Motor neuron (in vitro differentiated cells): ENCODE measurements at regions not wholly inside any gene's neighbourhood (a gene's known extent, or its start where the extent isn't known, plus 50 kb on each side); places are given as distances from the start of the nearest gene placed in this dataset.
"Not testable (repeated sequence)": the region's sequence is repeated elsewhere in the genome, so short reads cannot be mapped to it uniquely, and the experiment has no call there.

Experiments
- ATAC-seq, 8 experiments: fragments of 200-7000 bp; cut with Tn5 transposase; replicated peaks in 6 of 8; 2 replicates each; pipeline ENCODE4 v1.8.0; 2021; ENCODE audit warnings: mild to moderate bottlenecking in 8 of 8, moderate library complexity in 8 of 8
- H3K27ac ChIP-seq, 2 donors: fragments of 250-450 bp; sonication (Bioruptor Pico); 2 replicates each; pipeline ENCODE4 v1.9.0; 2021; ENCODE audit warnings: antibody characterized with exemption in 2 of 2, mild to moderate bottlenecking in 2 of 2, moderate library complexity in 1 of 2
- H3K4me1 ChIP-seq, 2 donors: fragments of 250-450 bp; sonication (Bioruptor Pico); replicated peaks in 1 of 2; 2 replicates each; pipeline ENCODE4 v1.6.1; 2021; ENCODE audit warnings: antibody characterized with exemption in 2 of 2, mild to moderate bottlenecking in 2 of 2, moderate library complexity in 1 of 2
- H3K4me3 ChIP-seq, 5 donors: fragments of 250-450 bp; sonication (Bioruptor Pico); 2 replicates each; pipeline ENCODE4 v1.9.0; 2021; ENCODE audit warnings: antibody characterized with exemption in 5 of 5, mild to moderate bottlenecking in 5 of 5, moderate library complexity in 4 of 5
- WGBS, 10 experiments: fragments of 450-650 bp; shearing (Covaris generic); methylation state at CpG; one replicate each; pipeline ENCODE4 v1.0.0; 2022; 5-methylcytosine and 5-hydroxymethylcytosine counted together
- in situ Hi-C, 9 experiments: fragments of 400-800 bp; cut with MboI; loops; one replicate each; pipeline ENCODE4 v1.15.0; 2021; ENCODE audit warnings: low sequenced_read_pairs in 9 of 9, low pct_unique_long_range_greater_than_20kb in 2 of 9; ENCODE audit not compliant: unreplicated experiment in 9 of 9

GRCh38 chr17:70447588-70447987 is 278.3 kb downstream of the KCNJ2 start:
- peak in 1 of 8 experiments; percentile 46 for ATAC-seq
- Histone ChIP-seq H3K4me1 (no peaks in the 10 kb centered on the region), H3K4me3 (no peak overlapping the region), H3K27ac (no peak overlapping the region)
- 0 to 94% (median 69%) methylated on average over 1 to 2 of the region's 2 CpGs; no CpG with 5 or more reads in 2 of the 10 experiments for WGBS, 10 experiments
- in situ Hi-C loops: no loop called here

- in situ Hi-C loops: not testable (repeated sequence)
- 53 to 100% (median 94%) methylated on average over 2 to 12 of the region's 12 CpGs; no CpG with 5 or more reads in 2 of the 10 experiments for WGBS, 10 experiments
Observed at GRCh38 chr17:70453075-70453474, 283.7 kb downstream of the KCNJ2 start.

DNA sequence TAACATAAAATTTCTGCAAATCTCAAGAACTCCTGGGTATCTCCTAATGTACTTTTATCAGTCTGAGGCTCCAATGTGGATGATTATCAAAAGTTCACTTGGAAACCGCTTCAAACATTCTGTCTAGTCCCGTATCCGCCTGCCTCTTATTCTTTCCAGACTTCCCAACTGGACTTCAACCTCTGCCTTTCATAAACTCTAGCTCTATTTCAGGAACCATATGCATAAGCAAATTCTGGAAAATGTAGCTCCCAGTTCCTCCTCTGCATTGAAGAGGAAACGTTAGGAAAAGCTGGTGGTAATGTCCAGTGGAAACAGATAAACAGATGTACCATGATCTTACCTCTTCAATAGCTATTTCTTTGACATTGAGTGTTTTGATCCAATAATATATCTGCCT is 285.0 kb downstream of the KCNJ2 start:
- Histone ChIP-seq H3K4me1 (no peaks in the 10 kb centered on the region), H3K27ac (no peak overlapping the region), H3K4me3 (no peak overlapping the region)
- in situ Hi-C loops: no loop called here
- ATAC-seq: no peak
- WGBS, 10 experiments: 0 to 98% (median 83%) methylated on average over 1 to 4 of the region's 4 CpGs

More at GRCh38 chr17:70453075-70453474, 283.7 kb downstream of the KCNJ2 start:
- not testable (repeated sequence) for H3K4me1 ChIP-seq, ATAC-seq, H3K27ac ChIP-seq, H3K4me3 ChIP-seq

GRCh38 chr17:70454908-70455307 is 285.6 kb downstream of the KCNJ2 start:
- no peak for ATAC-seq
- in situ Hi-C loops: no loop called here
- H3K4me3 ChIP-seq: no peak overlapping the region
- no peak overlapping the region for H3K27ac ChIP-seq
- H3K4me1 ChIP-seq: no peaks in the 10 kb centered on the region

- 15 to 100% (median 85%) methylated on average over 1 to 2 of the region's 2 CpGs; no CpG with 5 or more reads in 4 of the 10 experiments for WGBS, 10 experiments
- no peak for ATAC-seq
- no peak overlapping the region for H3K4me3 ChIP-seq
- H3K4me1 ChIP-seq: peaks cover 3 to 5% of the 10 kb centered on the region in 2 donors
- in situ Hi-C loops: no loop called here
- H3K27ac ChIP-seq: no peak overlapping the region
Observed at GRCh38 chr17:70464995-70465394, 295.7 kb downstream of the KCNJ2 start.

DNA sequence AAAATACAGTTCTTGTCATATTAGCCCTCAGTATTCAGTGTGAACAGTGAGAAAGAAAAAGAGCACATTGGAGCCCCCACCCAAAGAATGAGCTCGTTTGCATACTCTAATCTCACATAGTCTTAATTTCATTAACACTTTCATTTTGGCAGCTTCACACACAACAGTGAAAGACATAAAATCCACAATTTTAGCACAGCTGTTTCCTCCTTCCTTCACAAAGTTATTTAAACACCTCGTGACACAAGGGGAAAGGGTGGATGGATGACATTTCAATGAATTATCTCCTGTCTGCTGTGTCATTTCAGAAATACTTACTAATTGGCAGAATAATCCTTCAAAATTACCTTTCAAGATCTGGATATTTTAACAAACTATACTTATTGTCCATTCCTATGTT is 299.3 kb downstream of the KCNJ2 start:
- no peak for ATAC-seq
- WGBS, 10 experiments: 0 to 100% (median 70%) methylated on average over 1 to 2 of the region's 2 CpGs; no CpG with 5 or more reads in 2 of the 10 experiments

GRCh38 chr17:70473049-70473448 is 303.7 kb downstream of the KCNJ2 start:
- 63 to 100% (median 85%) methylated on average over 1 to 2 of the region's 4 CpGs; no CpG with 5 or more reads in 6 of the 10 experiments for WGBS, 10 experiments
- H3K4me3 ChIP-seq: no peak overlapping the region
- H3K4me1 ChIP-seq: no peaks in the 10 kb centered on the region
- no peak overlapping the region for H3K27ac ChIP-seq
- no peak for ATAC-seq
- in situ Hi-C loops: no loop called here

More for the DNA sequence above, 299.3 kb downstream of the KCNJ2 start:
- Histone ChIP-seq H3K27ac (no peak overlapping the region), H3K4me1 (peaks cover 3 to 5% of the 10 kb centered on the region in 2 donors), H3K4me3 (no peak overlapping the region)
- in situ Hi-C loops: no loop called here

DNA sequence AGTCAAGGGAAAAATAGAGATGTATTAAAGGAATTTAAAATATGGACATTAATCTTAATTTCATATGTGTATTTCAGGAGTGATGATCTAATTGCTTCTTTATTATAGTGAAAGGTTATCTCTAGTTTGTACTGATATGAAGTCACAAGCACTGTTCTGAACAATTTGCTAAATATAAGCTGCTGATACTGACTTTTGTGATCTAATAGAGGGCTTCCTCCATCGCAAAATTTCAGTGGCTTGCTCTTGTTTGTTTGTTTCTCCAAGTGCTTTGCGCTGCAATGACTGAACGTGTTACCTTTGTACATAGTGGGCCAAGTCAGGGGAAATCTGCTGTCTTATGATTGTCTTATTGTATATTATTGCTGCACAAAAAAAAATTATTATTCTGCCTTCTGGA is 307.0 kb downstream of the KCNJ2 start:
- Histone ChIP-seq H3K27ac (no peak overlapping the region), H3K4me1 (no peaks in the 10 kb centered on the region), H3K4me3 (no peak overlapping the region)
- 29 to 97% (median 85%) methylated on average over 2 to 3 of the region's 3 CpGs; no CpG with 5 or more reads in 2 of the 10 experiments for WGBS, 10 experiments
- in situ Hi-C loops: no loop called here
- ATAC-seq: peak in 1 of 8 experiments; percentile 47

GRCh38 chr17:70478902-70479301 is 309.6 kb downstream of the KCNJ2 start:
- Histone ChIP-seq H3K27ac (no peak overlapping the region), H3K4me1 (no peaks in the 10 kb centered on the region), H3K4me3 (no peak overlapping the region)
- peak in 2 of 8 experiments; percentile 41 to 95 for ATAC-seq
- 3 to 85% (median 60%) methylated on average over 1 to 5 of the region's 5 CpGs; no CpG with 5 or more reads in 1 of the 10 experiments for WGBS, 10 experiments
- in situ Hi-C loops: no loop called here

- ATAC-seq: no peak
- H3K4me1 ChIP-seq: no peaks in the 10 kb centered on the region
- no peak overlapping the region for H3K27ac ChIP-seq
- H3K4me3 ChIP-seq: no peak overlapping the region
- in situ Hi-C loops: no loop called here
Observed at GRCh38 chr17:70479779-70480178, 310.4 kb downstream of the KCNJ2 start.

- 20 to 100% (median 60%) methylated on average over 1 of the region's 3 CpGs; no CpG with 5 or more reads in 7 of the 10 experiments for WGBS, 10 experiments
- Histone ChIP-seq H3K27ac (no peak overlapping the region), H3K4me1 (no peaks in the 10 kb centered on the region)
Observed at GRCh38 chr17:70483624-70484023, 314.3 kb downstream of the KCNJ2 start.

DNA sequence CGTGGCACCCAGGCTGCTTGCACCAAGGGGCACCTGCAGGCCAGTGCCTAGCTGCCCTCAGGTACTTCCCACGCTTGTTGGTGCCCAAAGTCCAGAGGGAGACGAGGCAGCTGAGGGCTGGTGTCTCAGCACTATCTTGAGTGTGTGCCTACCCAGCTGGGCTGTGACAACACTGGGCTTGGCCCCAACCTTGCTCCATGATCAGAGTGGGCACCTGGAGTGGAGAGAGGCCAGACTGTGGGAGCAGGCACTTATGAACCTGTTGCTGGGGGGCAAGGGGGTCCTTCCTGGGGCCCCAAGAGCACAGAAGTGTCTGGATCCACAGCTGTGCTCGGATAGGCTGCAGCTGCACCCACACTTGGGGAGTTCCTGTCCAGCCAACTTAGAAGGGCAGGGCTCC is 314.7 kb downstream of the KCNJ2 start:
- Histone ChIP-seq H3K4me1 (no peaks in the 10 kb centered on the region), H3K27ac (no peak overlapping the region), H3K4me3 (no peak overlapping the region)
- ATAC-seq: no peak
- in situ Hi-C loops: no loop called here
- 60 to 80% (median 71%) methylated on average over 1 of the region's 4 CpGs; no CpG with 5 or more reads in 7 of the 10 experiments for WGBS, 10 experiments

More at GRCh38 chr17:70483624-70484023, 314.3 kb downstream of the KCNJ2 start:
- no peak for ATAC-seq
- H3K4me3 ChIP-seq: no peak overlapping the region
- in situ Hi-C loops: no loop called here

- ATAC-seq: no peak
- Histone ChIP-seq H3K27ac (no peak overlapping the region), H3K4me3 (no peak overlapping the region), H3K4me1 (no peaks in the 10 kb centered on the region)
- in situ Hi-C loops: no loop called here
- WGBS, 10 experiments: 0 to 100% (median 97%) methylated on average over 1 to 7 of the region's 7 CpGs; no CpG with 5 or more reads in 4 of the 10 experiments
Observed at GRCh38 chr17:70484496-70484895, 315.2 kb downstream of the KCNJ2 start.

GRCh38 chr17:70492368-70492767 is 323.0 kb downstream of the KCNJ2 start:
- in situ Hi-C loops: no loop called here
- no peak overlapping the region for H3K4me3 ChIP-seq
- no peak for ATAC-seq
- H3K27ac ChIP-seq: no peak overlapping the region
- 0 to 100% (median 46%) methylated on average over 1 to 2 of the region's 2 CpGs; no CpG with 5 or more reads in 2 of the 10 experiments for WGBS, 10 experiments
- H3K4me1 ChIP-seq: peaks cover 0 to 4% of the 10 kb centered on the region in 2 donors
